GM21825 (cell line): ENCODE measurements at regions not wholly inside any gene's neighbourhood (a gene's known extent, or its start where the extent isn't known, plus 50 kb on each side); places are given as distances from the start of the nearest gene placed in this dataset.

Experiments used
- ATAC-seq: cut with Tn5 transposase; IDR thresholded peaks from one replicate; pipeline ENCODE4 v1.9.1; 2021; ENCODE audit warnings: mild to moderate bottlenecking, moderate library complexity; ENCODE audit not compliant: unreplicated experiment

DNA sequence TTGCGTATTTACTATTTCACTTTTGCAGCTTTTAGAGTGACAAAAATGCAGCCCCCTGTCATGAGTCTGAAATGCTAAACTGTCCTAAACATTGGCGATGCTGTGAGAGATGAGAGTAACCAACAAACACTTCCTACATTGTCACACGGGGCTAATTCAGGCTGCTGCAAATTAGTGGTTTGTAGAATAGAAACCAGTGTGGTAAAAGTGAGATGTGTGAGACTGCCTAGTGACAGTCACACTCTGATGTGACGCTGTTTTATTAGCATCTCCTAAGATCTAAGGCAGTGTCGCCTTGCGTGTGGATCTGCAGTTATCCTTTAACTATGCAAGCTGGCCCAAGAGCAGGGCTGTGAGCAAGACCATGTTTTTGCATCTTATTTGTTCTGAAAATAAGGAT is 800.2 kb upstream of the TENM3 start:
- ATAC-seq = no peak

DNA sequence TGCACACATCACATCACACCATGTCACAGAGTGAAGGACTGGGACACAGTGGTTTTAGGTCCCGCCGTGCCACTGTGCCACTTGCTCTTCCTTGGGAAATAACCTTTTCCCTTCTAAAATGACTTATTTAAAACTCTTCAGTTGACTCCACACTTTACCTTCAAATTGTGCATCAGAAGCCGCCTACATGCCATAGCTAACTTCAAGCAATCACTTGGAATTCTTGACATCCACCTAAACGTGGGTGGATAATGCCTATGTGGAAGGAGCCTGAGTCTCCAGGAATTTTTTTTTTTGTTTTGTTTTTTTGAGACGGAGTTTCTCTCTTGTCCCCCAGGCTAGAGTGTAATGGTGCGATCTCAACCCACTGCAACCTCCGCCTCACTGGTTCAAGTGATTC is 777.4 kb upstream of the TENM3 start:
- ATAC-seq = no peak

GRCh38 chr4:181468451-181468850 is 774.8 kb upstream of the TENM3 start:
- ATAC-seq = no peak

GRCh38 chr4:181470306-181470705 is 772.9 kb upstream of the TENM3 start:
- no peak for ATAC-seq

- ATAC-seq = no peak
Measured at GRCh38 chr4:181475359-181475758, 767.8 kb upstream of the TENM3 start.

- ATAC-seq = no peak
Measured at GRCh38 chr4:181475781-181476507, 767.3 kb upstream of the TENM3 start.

DNA sequence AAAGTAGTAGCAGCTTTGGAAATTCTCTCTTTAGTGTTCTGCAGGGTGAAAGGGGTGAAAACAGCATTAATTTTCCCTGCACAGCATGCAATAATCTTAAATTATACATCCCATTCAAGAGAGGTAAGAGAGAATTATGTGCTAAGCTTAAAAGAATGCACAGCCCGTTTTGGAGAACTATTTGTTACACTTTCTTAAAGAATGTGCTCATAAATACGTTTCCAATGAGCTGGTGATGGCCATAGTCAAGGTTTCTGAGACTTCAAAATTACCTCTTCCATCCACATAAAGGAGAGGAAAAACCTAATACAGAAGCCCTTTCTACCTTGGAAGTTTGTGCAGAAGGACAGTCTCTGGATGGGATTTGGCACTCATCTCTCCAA is 766.7 kb upstream of the TENM3 start:
- ATAC-seq = no peak

- ATAC-seq = no peak
Measured at GRCh38 chr4:181477591-181477990, 765.6 kb upstream of the TENM3 start.

GRCh38 chr4:181478656-181479055 is 764.5 kb upstream of the TENM3 start:
- no peak for ATAC-seq

GRCh38 chr4:181479141-181479540 is 764.1 kb upstream of the TENM3 start:
- no peak for ATAC-seq

DNA sequence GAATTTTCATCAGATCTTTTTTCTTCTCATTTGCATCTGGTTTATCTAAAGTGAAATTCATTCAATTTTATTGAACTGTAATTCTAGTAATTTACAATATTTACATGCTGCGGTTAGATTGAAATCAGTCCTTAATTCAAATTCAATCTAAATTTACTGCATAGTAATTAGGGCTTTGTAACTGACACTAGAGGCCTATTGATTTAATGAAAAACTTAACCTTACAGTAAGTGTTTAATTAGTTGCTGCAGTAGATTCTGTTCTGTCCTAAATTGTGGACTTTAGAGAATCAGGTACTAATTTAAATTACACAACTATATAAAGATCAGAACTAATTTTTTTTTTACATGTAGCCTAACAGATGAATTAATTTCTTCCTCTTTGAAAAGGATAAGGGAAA is 758.8 kb upstream of the TENM3 start:
- ATAC-seq = no peak

- ATAC-seq = no peak
Measured at GRCh38 chr4:181488926-181489325, 754.3 kb upstream of the TENM3 start.

GRCh38 chr4:181498148-181498547 is 745.1 kb upstream of the TENM3 start:
- ATAC-seq = no peak

- ATAC-seq = no peak
Measured at GRCh38 chr4:181502611-181503010, 740.6 kb upstream of the TENM3 start.

- ATAC-seq = no peak
Measured at GRCh38 chr4:181503687-181504390, 739.4 kb upstream of the TENM3 start.

DNA sequence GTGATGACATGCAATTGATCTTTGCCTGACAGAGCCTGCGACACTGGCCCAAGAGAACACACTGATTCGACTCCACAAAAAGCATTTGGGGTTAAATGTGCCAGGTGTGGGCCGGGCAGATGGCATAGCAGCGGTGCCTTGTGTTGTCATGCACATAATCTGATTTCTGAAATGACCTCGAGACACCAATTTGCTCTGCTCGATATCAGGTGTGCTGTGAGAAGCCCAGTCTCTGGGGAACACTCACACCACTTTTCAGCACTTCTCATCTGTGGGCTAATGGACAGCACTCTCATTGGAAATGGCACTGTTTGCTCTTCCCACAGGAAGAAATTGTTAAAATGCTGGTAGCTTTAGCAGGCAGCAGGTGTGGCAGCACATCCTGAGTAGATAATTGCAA is 738.3 kb upstream of the TENM3 start:
- ATAC-seq = no peak

GRCh38 chr4:181507180-181507835 is 735.9 kb upstream of the TENM3 start:
- ATAC-seq = no peak

DNA sequence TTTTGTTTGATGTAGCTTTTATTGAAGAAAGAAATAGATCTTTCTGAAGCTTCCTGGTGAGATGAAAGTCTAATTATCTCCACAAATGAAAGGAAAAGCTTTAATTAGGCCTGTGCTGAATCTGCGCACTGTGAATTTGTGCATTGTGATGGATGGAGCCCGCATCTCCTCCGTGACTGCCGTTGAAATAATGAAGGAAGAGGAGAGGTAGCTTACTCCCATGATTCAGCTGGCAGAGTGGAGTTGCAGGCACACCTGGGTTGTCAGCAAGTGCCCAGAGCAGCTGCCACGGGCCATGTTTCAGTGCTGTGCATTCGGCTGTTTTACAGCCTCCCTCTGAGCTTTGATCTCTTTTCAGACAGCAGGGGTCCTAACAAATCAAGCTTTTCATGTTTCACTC is 735.3 kb upstream of the TENM3 start:
- ATAC-seq = no peak

GRCh38 chr4:181508601-181509000 is 734.6 kb upstream of the TENM3 start:
- no peak for ATAC-seq

DNA sequence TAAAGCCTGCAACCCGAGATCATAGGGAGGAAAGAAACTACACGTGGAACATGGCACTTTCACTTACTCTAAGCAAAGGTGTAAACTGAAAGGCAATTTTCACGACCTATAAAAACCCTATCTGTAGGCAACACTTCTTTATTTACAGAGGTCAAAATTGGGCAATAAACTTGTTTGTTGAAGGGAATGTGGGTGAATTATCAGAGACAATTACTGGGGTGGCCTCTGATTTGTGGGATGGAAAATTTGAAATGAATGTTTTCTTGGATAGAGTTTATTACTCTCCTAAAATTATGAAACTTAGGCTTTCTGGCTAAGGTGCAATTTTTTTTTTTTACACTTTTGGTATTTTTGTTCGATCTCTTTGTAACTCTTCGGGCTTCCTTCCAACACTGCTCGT is 734.1 kb upstream of the TENM3 start:
- no peak for ATAC-seq

DNA sequence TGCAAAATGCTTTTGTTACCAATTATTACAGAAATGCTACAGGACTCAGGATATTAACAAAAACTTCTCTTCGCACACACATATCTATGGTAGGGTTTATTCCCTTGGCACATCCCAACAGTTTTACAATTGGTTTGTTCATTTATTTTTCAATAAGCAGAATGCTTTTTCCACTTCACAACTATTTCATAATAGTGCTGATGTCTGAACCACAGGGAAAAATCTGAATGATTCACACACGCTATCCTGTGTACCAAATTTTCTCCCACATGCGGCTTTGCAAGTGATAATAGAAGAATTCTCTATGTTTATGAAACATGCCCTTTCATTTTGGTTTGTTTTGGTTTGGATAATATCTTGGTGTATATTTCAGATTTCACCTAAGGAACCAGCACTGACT is 725.7 kb upstream of the TENM3 start:
- no peak for ATAC-seq

DNA sequence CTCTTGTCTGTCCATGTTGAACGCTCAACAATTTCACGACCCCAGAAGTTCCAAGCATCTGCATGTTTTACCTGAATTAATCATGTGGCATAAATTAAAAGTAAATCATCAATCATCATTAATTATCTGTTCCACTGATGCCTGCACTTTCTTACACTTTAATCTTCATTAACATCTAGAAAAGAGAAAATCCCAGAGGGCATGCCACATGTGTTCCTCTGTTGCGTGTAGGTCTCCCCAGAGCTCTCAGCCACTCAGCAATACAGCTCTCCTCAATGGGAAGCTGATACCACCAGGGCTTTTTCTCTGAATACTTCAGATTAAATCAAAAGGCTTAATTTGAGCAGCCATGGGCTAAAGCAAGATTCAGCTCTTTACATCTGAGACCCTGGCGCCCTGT is 722.4 kb upstream of the TENM3 start:
- no peak for ATAC-seq
